NCI-H1436 treated with DMSO at 0.1 percent for 48 hours (cell line): ENCODE measurements at regions not wholly inside any gene's neighbourhood (a gene's known extent, or its start where the extent isn't known, plus 50 kb on each side); places are given as distances from the start of the nearest gene placed in this dataset.
"Not testable (repeated sequence)": the region's sequence is repeated elsewhere in the genome, so short reads cannot be mapped to it uniquely, and the experiment has no call there.

Source experiments
- DNase-seq: peaks from one replicate; lab custom pipeline; 2025; lab: John Stamatoyannopoulos, UW

DNA sequence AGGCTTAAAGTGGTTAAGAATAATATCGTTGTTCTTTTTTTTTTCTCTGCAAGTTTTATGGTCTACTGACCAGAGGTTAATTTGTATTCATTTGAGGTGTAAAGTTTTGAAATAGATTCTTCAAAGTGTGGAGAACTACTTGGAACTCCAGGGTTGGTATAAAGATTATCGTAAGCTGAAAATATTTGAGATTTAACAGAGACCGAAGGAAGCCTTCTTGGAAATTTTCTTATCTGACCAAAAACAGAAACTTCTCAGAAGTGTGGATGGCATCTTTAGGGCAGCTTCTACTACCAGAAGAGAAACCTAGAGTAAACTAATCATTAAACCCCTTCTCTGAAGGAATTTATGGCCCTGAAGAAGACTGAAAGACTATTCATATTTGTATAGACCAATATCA, 206.8 kb upstream of the MON1B start:
- DNase-seq: no peak

GRCh38 chr16:76985392-76986045, 205.5 kb upstream of the MON1B start:
- no peak for DNase-seq

GRCh38 chr16:76988526-76988925, 202.5 kb upstream of the MON1B start:
- no peak for DNase-seq

GRCh38 chr16:77002644-77003043, 188.3 kb upstream of the MON1B start:
- no peak for DNase-seq

DNA sequence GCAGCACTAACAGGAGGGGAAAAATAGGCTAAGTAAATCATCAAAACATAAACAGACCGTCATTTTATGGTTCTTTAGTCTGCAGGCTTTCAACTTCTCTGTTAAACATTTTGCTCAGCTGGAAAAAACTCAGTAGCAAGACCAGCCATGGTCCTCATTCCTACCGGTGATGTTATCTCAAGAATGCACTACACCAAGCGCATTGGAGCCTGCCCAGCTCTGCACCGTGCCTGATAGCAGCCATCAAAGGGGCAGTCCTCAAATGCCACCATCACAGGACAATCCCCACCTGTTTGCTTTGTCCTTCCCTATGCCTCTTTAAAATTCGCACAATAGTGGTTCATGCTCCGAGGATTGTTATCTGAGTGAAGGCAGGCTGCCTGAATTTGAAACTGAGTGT, 181.5 kb upstream of the MON1B start:
- no peak for DNase-seq

DNA sequence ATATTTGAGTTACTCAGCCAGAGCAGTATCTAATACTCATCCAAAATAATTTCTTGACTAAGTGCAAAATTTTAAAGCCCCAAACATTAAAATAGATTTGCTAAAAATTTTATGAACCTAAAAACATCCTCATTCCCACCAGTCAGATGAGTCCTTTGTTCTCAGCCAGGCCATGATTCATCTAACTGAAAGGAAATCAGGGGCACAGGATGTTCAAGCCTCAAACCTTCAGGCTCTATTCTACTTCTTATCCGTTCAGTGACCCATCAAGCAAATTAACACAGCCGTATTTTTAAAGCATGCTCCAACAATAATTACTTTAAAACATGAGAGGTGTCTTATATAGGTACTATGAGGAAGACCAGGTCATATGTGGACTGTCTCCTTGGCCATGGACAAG, 176.5 kb upstream of the MON1B start:
- no peak for DNase-seq

GRCh38 chr16:77030600-77030999, 160.4 kb upstream of the MON1B start:
- no peak for DNase-seq

DNA sequence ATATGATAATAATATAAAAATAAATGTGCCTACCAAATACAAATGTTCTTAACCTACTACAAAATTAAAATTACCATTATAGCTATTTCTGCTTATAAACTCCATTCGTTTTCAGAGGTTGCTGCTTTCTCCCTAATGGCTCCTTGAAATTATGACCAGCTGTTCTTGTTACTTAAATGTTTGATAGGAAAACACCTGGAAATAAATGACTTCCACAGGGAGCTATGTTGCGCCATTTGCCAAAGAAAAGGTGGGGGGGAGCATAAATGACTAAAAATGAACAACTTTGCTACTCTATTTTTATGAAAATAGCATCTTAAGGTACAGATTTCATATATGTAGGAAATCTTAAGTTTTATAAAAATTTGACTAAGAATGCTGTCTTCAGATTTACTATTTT, 157.5 kb upstream of the MON1B start:
- no peak for DNase-seq

DNA sequence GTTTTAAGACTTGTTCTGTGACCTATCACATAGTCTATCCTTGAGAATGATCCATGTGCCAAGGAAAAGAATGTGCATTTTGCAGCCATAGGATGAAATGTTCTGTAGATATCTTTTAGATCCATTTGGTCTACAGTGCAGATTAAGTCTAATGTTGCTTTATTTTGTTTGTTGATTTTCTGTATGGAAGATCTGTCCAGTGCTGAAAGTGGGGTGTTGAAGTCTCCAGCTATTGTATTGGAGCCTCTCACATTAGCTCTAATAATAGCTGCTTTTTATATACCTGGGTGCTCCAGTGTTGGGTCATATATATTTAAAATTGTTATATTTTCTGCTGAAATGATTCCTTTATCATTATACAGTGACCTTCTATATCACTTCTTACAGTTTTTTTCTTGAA, 155.6 kb upstream of the MON1B start:
- DNase-seq: no peak

GRCh38 chr16:77037696-77038347, 153.2 kb upstream of the MON1B start:
- no peak for DNase-seq

- no peak for DNase-seq
Observed at GRCh38 chr16:77041468-77041867, 149.5 kb upstream of the MON1B start.

DNA sequence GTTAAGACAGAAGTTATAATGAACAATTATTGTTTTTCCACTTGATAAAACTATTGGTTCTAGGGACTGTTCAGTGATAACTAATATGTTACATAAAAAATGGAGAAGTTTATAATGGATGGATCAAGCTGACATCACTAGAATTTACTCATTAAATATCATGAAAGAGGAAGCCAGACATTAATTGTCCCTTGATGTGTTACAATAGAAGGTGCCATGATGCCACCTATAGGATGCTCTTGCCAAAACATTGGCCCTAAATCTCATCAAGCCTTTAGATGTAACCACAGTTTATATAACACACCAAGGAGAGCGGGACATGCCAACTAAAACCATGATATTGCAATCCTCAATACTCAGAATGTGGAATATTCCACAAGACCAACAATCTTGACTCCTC, 147.9 kb upstream of the MON1B start:
- no peak for DNase-seq

DNA sequence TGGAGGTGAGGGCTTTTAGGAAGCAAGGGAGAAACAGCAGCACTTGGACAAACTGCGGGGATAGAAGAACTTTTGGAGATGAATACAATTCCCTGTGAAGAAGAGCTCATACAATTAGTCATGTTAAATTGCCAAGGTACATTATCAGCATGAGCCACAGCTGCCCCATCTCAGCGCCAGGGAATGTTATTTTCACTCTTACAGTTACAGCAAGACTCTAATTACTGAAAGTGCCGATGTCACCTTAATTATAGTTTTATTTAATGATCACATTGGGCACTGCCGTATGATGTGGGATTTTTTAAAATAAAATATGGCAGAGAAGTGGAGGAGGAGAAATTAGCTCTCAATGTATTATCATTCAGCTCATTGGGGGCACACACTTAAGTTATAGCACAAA, 144.8 kb upstream of the MON1B start:
- DNase-seq: no peak

DNA sequence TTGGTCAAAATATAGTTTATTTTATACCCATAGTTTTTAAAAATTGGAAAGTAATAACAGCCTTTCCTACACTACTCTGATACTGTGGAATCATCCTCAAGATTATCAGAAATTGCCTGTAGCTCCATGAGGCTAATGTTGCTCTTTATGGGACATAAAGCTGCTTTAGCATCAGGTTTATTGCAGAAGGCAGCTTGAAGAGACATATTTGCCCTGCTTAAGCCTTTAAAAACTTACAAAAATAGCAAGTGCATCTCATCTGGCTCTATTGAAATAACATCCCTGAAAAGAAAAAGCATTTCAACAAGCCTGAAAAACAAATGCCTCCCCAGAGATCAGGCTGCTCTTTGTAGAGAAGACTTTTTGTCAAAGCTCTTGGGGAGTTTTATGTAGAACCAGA, 142.9 kb upstream of the MON1B start:
- no peak for DNase-seq

DNA sequence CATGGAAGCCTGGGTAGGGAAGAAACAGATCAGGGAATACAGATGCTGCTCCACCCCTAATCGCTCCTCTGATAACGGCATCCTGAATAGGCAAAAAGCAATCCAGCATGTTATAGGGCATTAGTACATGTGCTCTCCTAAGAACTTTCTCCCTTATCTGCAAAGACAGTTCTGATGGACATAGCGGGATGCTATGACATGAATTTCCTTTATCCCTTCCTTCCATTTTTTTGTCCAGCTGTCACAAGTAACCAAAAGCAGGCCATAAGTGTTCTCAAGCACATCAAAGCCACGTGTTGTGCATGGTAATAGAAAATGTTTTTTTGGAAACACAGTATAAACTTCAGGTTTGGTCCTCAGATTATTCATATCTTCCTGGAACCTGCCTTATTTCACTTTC, 141.4 kb upstream of the MON1B start:
- no peak for DNase-seq

- not testable (repeated sequence) for DNase-seq
Observed at GRCh38 chr16:77056597-77056996, 134.4 kb upstream of the MON1B start.

DNA sequence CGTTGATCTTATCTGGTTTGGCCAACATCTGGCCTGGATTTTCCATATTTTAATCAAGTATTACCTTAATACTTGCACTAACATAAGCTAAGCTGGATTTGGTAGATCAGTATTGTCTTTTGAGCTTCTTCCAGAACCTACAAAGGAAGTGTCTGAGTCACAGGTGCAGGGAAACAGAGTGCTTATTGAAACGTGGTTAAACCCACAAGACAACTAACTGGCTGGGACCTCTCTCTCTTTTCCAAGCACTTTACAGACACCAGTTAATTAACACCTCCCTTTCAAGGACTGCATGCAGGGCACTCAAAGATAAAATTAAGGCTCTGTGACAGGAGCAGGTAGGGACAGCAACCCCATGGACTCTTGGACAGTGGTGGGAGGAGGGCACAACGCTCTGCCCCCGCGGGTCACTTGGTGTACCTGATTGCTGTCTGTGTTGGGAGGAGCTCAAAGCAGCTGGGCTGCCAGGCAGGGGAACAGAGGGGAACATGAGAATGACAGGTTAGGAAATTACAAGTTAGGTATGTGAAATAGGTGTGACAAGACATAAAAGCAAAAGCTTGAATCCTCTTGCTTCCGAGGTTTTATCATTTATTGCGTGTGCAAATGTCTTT, 133.7 kb upstream of the MON1B start:
- no peak for DNase-seq

DNA sequence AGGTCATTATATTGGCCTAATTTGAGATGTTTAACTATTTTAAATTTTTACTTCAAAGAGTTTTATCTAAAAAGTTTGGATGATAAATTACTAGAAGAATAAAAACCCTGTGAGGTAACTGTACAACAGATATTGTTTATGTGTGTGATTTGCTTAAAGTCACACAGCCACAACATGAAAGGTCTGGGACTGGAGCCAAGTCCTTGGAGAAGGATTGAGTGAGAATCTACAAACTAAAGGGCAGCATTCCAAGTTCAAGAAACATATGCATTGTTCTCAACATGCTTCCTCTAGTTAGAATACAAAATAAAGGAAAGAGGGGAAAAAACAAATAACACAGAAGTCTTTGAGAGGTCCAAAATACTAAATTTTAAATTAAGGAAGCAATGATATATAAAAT, 131.5 kb upstream of the MON1B start:
- no peak for DNase-seq

GRCh38 chr16:77060614-77061013, 130.4 kb upstream of the MON1B start:
- DNase-seq: no peak

DNA sequence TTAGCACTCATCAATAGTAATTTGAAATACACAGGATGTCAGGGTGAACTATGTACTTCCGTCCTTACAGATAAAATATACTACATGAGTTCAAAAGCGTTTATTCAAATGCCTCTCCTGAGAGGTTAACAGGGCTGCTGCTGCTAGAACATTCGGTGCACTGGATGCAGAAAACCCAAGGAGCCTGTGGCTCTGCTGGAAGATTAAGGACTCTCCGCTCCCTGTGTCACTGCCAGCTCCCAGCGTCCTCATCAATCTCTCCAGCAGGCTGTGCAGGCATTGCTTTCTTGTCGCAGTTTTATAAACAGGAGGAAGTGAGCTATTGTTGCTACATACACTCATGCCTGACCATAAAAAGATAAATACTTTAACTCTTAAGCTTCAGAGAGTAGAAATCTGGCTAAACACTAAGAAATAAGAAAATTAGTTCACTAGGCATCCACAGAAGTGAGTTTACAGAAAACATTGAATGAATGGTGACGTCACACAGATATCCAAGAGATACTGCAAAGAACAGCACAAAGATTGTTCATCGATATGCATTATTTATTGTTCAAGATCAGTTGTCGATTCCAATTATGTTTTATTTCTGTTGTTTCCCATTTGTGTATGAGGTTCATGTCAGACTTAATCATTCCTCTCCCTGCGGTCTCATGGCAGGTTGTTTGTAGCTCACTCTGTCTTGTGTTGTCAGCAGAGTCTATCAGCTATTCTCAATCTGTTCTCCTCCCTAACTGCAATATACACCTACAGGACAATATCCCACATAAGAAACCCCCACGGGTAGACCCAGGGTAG, 127.9 kb upstream of the MON1B start:
- no peak for DNase-seq

GRCh38 chr16:77063676-77064016, 127.3 kb upstream of the MON1B start:
- no peak for DNase-seq

DNA sequence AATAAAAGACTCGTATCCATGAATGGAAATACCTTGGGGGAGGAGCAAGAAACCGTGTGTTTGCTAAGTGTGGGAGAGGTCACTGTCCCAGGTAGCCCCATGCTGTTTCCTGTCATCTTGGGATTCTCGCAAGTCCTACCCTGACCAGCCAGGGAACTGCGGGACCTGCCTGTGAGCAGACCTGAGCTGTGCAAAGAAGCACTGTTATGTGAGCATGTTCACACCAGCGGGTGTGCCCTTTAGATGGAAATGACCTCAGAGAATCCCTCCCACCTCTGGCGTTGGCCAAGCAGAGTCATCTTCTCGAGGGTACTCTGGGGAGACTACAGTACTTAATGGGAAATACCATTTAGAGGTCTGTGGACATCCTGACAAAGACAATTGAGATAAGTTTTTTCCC, 127.0 kb upstream of the MON1B start:
- no peak for DNase-seq

DNA sequence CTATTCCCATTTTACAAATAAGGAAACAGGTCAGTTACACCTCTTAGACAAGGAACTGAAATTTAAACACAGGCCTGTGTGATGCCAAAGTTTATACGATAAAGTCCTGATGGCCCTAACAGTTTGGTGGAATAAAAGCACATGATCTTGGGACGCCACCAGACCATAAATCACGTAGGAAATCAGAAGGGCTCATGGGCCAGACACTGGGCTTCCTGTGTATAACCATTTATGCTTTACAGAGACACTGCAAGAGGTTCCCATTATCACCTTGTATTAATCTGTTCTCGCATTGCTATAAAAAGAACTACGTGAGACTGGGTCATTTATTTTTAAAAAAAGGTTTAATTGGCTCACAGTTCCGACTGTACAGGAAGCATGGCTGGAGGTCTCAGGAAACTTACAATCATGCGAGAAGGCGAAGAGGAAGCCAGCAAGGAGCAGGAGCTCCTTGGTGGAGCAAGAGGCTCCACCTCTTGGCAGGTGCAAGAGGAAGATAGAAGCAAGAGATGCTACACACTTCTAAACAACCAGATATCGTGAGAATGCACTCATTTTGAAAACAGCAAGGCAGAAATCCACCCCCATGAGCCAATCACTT, 124.0 kb upstream of the MON1B start:
- DNase-seq: no peak
